HG02884 (cell line): ENCODE measurements at regions not wholly inside any gene's neighbourhood (a gene's known extent, or its start where the extent isn't known, plus 50 kb on each side); places are given as distances from the start of the nearest gene placed in this dataset.

Source experiments
- ATAC-seq: cut with Tn5 transposase; IDR thresholded peaks from one replicate; pipeline ENCODE4 v1.9.1; 2021; ENCODE audit warnings: mild to moderate bottlenecking, moderate library complexity; ENCODE audit not compliant: unreplicated experiment

DNA sequence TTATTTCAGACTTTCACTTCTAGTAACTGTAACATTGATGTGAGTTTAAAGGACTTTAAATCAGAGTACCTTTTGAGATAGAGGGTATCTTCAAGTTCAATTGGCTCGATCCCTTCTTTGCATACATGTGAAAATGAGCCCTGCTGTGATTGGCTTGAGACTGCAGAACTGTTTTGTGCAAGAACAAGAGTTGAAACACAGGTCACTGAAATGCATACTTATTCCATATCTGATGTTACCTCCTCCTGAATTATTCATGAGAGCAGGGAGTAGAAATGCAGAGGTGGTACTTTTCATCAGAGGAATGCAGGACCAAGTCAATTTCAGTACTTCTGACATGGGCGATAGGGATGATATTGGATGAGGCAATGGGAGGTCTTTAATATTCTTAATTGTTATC, 459.5 kb downstream of the TLR4 start:
- ATAC-seq = no peak

DNA sequence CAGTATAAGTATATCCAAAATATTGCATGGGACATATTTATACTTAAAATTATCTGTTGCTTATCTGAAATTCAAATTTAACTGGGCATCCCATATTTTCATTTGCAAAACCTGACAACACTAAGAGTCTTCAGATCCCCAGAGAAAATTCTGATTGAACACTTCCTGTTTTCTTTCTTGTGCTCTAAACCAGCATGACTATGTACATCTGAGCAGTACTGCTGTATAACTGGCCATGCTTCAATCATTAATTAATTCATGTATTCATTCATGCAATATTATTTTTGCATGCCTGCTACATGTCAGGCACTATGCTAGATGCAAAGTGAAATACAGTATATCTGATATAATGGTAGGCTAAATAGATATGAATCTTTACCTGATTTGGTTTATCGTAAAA, 461.2 kb downstream of the TLR4 start:
- ATAC-seq = no peak

DNA sequence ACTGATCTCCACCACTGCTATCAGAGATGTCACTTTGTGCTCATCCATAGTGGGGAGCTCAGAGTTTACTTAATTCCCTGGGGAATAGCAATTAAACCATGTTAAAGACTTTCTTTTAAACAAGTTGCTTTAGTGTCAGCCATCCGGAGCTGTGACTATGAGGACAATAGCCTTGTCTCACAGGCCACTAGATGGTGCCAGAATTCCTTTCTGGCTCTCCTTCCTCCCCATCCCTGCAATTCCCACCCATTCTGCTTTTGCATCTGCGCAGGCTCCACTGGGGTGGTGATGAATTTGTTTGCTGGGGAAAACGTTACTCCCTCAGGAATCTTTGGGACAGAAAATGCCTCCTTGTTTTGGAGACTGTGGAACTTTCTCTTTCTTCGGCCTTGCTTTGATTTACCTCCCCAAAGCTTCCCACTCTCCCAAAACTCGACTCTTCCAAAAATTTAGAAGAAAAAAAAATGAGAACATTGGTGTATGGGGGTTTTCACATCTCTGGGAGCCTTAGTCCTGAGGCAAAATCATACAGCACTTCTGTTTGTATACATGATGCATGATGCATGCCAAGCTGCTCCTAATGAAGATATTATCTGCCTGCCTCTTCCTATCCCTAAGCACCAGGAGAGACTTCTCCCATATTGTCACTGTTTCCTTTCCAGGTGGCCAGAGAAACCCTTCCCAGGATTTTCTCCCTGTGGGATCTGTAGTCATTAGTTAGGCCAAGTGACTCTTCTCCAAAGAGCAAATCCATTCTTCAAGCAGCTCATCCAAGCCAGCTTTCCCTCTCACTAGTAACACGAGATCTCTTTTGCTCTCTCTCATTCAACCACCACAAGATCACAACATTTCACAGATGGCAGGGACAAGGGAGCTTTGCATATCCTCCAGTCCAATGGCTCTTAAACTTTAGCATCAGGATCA, 466.1 kb downstream of the TLR4 start:
- ATAC-seq = no peak

GRCh38 chr9:118177241-118177640, 473.0 kb downstream of the TLR4 start:
- no peak for ATAC-seq

GRCh38 chr9:118183576-118183975, 479.4 kb downstream of the TLR4 start:
- ATAC-seq = no peak

DNA sequence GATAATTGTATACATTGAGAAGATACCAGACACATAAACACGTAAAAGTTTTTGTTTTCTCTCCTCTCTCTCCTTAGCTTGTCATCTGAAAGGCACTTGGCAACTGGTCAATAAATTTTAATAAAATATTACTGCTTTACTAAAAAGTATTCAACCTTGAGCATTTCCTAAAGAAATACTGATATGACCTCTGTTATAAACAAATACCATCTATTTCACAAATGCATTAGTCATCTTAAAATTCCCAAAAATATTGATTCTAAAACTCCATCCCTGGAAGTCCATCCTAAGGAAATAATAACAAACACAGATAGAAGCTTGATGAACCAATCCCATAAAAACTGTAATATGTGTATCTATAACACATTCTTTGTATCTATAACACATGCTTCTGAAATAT, 483.2 kb downstream of the TLR4 start:
- ATAC-seq = no peak

DNA sequence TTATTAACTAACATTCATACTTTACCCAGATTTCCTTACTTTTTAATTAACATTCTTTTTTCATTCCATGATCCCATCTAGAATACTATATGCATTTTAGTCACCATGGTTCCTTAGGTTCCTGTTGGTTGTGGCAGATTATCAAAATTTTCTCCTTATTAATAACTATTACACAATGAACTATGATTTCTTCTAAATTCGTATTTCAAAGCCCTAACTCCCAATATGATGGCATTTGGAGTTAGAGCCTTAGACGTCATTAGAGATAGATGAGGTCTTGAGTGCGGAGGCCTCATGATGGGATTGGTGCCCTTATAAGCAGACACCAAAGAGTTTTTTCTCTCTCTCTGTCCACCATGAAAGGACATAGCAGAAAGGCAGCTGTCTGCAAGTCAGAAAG, 485.4 kb downstream of the TLR4 start:
- no peak for ATAC-seq

DNA sequence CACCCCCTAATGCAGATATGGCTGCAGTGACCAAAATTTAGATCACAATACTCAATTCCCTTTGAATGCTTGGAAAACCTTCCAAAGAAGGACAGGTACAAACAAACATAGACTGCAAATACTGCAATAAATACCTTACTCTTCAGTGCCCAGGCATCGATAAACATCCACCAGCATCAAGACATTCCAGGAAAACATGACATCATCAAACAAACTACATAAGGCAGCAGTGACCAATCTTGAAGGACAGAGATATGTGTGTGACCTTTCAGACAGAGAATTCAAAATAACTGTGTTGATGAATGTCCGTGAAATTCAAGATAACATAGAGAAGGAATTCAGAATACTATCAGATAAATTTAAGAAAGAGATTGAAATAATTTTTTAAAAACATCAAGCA, 488.6 kb downstream of the TLR4 start:
- ATAC-seq = no peak

DNA sequence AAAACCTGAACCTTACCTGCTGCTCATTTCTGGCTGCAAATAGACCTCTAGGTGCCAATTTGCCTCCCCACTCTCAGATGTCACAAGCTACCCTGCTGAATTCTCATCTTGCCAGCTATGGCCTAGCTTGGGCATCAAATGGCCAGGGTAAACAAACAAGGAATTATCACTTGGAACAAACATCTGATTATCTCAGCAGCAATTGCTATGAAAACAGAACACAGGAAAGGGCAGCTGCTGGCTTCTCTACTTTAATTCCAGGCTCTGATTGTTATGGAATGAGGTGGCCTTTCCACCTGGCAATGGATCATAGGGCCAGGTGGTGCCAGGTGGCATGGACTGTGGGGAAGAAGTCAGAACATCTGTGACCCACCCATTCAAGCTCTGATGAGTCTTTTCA, 505.1 kb downstream of the TLR4 start:
- ATAC-seq = no peak

- ATAC-seq = no peak
These were observed 511.3 kb downstream of the TLR4 start for GRCh38 chr9:118215549-118215948.

DNA sequence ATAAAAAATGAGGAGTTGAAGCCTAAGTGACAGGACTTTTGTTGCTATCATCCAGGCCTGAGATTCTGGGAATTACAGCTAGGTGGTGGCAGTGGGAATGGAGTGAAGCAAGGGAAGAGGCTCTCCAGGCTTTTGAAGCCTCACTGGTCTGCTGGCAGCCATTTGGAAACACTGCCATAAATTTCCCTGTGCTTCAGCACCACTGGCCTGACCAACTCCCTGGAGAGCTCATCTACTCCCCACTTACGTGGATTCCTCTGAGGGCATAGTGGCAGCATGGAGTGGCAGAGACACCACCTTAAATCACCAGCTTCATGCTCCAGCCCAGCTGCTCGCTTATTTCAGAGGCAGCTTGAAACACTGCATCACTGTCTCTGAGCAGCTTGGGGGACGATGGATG, 518.2 kb downstream of the TLR4 start:
- ATAC-seq = no peak

GRCh38 chr9:118223111-118223510, 518.9 kb downstream of the TLR4 start:
- ATAC-seq = no peak

DNA sequence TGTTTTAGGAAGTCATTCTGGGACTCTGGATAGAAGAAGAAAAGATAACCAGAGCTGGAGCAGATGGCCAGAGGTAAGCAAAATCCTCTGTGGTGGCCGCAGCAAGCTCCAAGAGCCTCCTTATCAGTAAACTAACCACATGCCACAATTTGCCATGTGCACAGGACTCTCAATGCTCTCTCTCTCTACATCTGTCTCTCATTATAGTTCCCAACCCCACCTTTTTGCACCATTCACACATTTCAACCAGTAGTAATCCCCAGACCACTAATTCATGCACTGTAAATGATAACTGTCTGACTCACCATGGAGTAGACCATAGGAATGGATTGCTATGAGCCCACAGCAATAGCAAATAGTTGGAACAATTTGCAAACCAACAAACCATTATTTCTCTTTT, 526.1 kb downstream of the TLR4 start:
- no peak for ATAC-seq

- no peak for ATAC-seq
These were observed 532.4 kb downstream of the TLR4 start for GRCh38 chr9:118236625-118237024.

DNA sequence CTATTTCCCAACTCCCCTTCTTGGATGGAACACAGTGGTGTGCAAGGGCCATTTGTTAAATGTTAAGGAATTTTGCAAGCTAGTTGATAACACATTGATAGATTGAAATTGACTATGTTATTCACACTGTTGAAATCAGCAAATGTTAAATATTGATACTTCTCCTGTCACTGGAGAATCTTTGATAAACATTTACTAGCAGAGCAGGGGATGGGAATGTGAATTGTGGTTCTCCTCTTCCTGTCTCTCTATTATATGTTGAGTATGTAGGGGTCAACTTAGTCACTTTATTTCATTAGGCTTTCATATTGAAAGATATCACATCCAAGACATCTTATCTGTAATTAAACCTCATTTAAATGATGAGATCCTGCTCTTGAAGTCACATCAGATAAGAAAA, 533.9 kb downstream of the TLR4 start:
- no peak for ATAC-seq

DNA sequence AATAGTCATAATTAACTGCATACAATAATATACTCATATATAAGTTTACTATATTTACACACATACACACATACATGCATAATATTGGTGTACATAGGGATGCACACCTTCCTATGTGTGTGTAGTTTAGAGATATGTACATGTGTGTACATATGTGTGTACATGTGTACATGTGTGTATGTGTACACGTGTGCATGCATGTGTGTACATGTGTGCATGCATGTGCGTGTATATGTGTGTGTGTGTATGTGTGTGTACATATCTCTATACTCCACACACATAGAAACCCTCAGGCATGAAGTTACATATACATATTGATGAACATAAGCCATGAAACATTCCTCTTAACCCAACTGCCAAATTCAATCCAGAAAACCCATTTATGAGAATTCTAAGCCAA, 547.8 kb downstream of the TLR4 start:
- no peak for ATAC-seq

- ATAC-seq = no peak
These were observed 558.0 kb downstream of the TLR4 start for GRCh38 chr9:118262191-118262590.

GRCh38 chr9:118263949-118264348, 559.7 kb downstream of the TLR4 start:
- no peak for ATAC-seq

- no peak for ATAC-seq
These were observed 563.8 kb downstream of the TLR4 start for GRCh38 chr9:118268046-118268445.

DNA sequence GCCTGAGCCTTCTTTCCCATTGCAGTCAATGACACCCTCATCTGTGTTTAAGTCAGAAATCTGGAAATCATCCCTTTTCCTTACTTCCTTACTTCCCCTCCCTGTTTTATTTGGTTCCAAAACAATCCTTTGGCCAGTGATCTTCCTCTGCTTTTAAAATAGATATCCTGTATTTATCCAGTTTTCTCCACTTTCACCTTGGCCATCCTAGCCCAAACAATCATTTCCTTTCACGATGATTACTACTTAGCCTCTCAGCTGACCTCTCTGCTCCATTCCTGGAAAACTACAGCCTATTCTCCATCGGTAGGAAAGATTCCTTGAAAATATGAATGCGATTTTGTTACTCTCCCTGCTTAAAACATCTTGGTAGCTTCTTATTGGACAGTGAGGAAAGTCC, 565.4 kb downstream of the TLR4 start:
- ATAC-seq = no peak

DNA sequence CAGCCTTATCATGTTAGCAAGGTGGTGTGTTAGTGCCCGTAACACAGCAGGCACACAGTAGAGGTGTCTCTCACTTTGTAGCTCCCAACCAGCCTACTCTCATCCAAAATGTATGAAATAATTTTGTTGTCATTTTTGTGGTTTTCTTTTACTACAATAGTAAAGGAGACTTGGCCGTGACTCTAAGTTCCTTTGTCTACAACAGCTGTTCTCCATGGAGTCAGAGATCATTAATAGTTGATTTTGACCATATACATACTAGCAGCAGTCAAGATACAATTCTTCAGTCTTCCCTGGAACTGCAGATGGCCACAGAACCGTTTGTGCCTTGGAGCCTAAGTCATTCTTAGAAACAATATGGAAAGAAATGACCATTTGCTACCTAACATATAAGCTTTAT, 567.1 kb downstream of the TLR4 start:
- no peak for ATAC-seq

DNA sequence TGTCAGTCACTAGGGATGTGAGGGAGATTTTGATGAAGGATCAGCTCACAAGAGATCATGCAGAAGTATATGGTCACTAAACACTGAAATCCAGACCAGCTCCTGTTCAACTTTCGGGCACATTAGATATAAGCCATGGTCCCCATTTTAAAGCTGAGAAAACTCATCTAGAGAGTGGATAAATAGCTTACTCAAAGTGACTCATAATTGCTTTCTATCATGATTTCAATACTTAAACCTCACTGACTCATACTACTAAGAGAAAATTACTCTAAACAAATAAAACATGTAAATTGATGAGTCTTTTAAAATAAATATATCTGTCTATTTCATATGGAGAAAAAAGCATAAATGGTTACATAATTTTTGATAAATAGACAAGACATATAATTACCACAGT, 567.7 kb downstream of the TLR4 start:
- no peak for ATAC-seq

GRCh38 chr9:118273048-118273447, 568.8 kb downstream of the TLR4 start:
- ATAC-seq = no peak
